ENCODE measurements at regions not wholly inside any gene's neighbourhood (a gene's known extent, or its start where the extent isn't known, plus 50 kb on each side); places are given as distances from the start of the nearest gene placed in this dataset.

DNA sequence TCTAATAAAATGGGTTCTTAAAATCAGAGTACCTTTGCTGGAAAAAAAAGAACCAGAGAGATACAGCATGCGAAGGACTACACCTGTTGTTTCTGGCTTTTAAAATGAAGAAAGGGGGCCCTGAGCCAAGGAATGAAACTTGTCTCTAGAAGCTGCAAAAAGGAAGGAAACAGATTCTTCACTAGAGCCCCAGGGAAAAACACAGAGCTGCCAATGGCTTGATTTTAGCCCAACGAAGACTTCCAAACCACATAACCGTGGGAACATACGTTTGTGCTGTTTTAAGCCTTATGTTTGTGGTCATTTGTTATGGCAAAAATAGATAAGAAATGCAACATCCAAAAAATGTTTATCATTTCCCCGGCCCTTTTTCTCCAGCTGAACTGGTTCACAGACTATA is 780.0 kb downstream of the SORCS1 start:
- ChIA-PET CTCF (interaction anchor here (0.9 kb wide), 1 partner anchor 29 kb away, joined by 3 read pairs; no protein-coding TSS in a partner anchor), POLR2A (no interaction called here)
- Histone ChIP-seq H3K36me3 (ENCODE audit: control insufficient read depth, insufficient read depth, low read length) (no peaks in the 10 kb centered on the region), H3K4me3 (ENCODE audit: low read depth, low read length) (no peak overlapping the region), H3K27me3 (ENCODE audit: control insufficient read depth, insufficient read depth, low read length) (no peaks in the 10 kb centered on the region)
- no peak for DNase-seq (ENCODE audit: low read depth)
- TF ChIP-seq CTCF (IDR thresholded peaks at IDR 0.05; ENCODE audit: insufficient read depth, low read depth, low read length), result no peak

GRCh38 chr10:106380706-106381105 is 783.8 kb downstream of the SORCS1 start:
- ChIA-PET CTCF (interaction anchor here (0.8 to 1.2 kb wide), 3 partner anchors 25 to 41 kb away, joined by 3 to 4 read pairs (median 3); no protein-coding TSS in a partner anchor), POLR2A (no interaction called here)
- DNase-seq (ENCODE audit: low read depth), result no peak
- TF ChIP-seq CTCF (IDR thresholded peaks at IDR 0.05; ENCODE audit: insufficient read depth, low read depth, low read length), result no peak
- H3K4me3 ChIP-seq (ENCODE audit: low read depth, low read length), result no peak overlapping the region
- H3K27me3 ChIP-seq (ENCODE audit: control insufficient read depth, insufficient read depth, low read length), result no peaks in the 10 kb centered on the region
- no peaks in the 10 kb centered on the region for H3K36me3 ChIP-seq (ENCODE audit: control insufficient read depth, insufficient read depth, low read length)

DNA sequence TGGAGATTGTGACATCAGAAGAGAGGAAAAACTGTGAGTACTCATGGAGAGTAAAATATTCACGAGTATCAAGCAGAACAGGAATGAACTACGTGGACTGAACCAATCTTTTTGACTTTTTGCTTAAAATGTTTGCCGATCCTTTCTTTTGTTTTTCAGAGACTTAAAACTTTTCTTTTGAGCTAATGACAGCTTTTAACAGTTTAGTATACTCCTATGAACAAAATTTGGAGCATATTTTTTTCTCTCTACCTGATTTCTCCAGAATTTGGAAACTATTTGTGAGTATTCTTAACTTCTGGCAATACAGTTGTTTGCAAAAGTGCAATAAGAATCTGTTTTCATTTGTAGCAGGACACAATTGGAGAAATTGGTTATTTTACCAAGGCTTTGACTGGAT is 786.3 kb downstream of the SORCS1 start:
- Histone ChIP-seq H3K36me3 (ENCODE audit: control insufficient read depth, insufficient read depth, low read length) (no peaks in the 10 kb centered on the region), H3K27me3 (ENCODE audit: control insufficient read depth, insufficient read depth, low read length) (no peaks in the 10 kb centered on the region; the same call in 1 of the 2 replicates), H3K4me3 (ENCODE audit: low read depth, low read length) (no peak overlapping the region)
- POLR2A ChIA-PET, result no interaction called here
- CTCF ChIA-PET, result no interaction called here
- TF ChIP-seq CTCF (IDR thresholded peaks at IDR 0.05; ENCODE audit: insufficient read depth, low read depth, low read length), result no peak
- no peak for DNase-seq (ENCODE audit: low read depth)

GRCh38 chr10:106370751-106371150 is 793.8 kb downstream of the SORCS1 start:
- CTCF ChIA-PET, result no interaction called here
- TF ChIP-seq CTCF (IDR thresholded peaks at IDR 0.05; ENCODE audit: insufficient read depth, low read depth, low read length), result no peak
- H3K4me3 ChIP-seq (ENCODE audit: low read depth, low read length), result no peak overlapping the region
- H3K36me3 ChIP-seq (ENCODE audit: control insufficient read depth, insufficient read depth, low read length), result no peaks in the 10 kb centered on the region
- no peaks in the 10 kb centered on the region; the same call in 1 of the 2 replicates for H3K27me3 ChIP-seq (ENCODE audit: control insufficient read depth, insufficient read depth, low read length)
- DNase-seq (ENCODE audit: low read depth), result no peak
- POLR2A ChIA-PET, result no interaction called here

- H3K27me3 ChIP-seq (ENCODE audit: control insufficient read depth, insufficient read depth, low read length), result no peaks in the 10 kb centered on the region
- CTCF ChIA-PET, result interaction anchor here (0.7 kb wide), 1 partner anchor 1634 kb away, joined by 3 read pairs; no protein-coding TSS in a partner anchor
Measured at GRCh38 chr10:106360870-106361269, 803.6 kb downstream of the SORCS1 start.

More at GRCh38 chr10:106360870-106361269, 803.6 kb downstream of the SORCS1 start:
- TF ChIP-seq CTCF (IDR thresholded peaks at IDR 0.05; ENCODE audit: insufficient read depth, low read depth, low read length), result no peak
- H3K4me3 ChIP-seq (ENCODE audit: low read depth, low read length), result no peak overlapping the region
- POLR2A ChIA-PET, result interaction anchor here (0.5 kb wide), 1 partner anchor 1307 kb away, joined by 3 read pairs; no protein-coding TSS in a partner anchor
- peak; percentile 35 for DNase-seq (ENCODE audit: low read depth)
- no peaks in the 10 kb centered on the region for H3K36me3 ChIP-seq (ENCODE audit: control insufficient read depth, insufficient read depth, low read length)
